CD8-positive, alpha-beta memory T cell (primary cell): ENCODE measurements at regions not wholly inside any gene's neighbourhood (a gene's known extent, or its start where the extent isn't known, plus 50 kb on each side); places are given as distances from the start of the nearest gene placed in this dataset.
A peak's percentile ranks its signal among the peaks of the same experiment; 100 is the strongest.

ENCODE experiments used
- CTCF ChIA-PET: fragments of 350-600 bp; sonication (Branson Sonifier 250); formaldehyde crosslinking; loops from one replicate; lab custom pipeline; 2021; ENCODE audit warnings: antibody characterized with exemption; lab: Charles Lee
- POLR2A ChIA-PET: fragments of 350-600 bp; sonication (Branson Sonifier 250); formaldehyde crosslinking; loops from one replicate; lab custom pipeline; 2021; ENCODE audit warnings: antibody characterized with exemption; lab: Charles Lee
- DNase-seq, 5 donors: peaks; one replicate each; pipeline versions ENCODE4 v3.0.0 to v3.0.0-alpha.2; 2020 to 2022; ENCODE audit warnings: mixed read lengths in 1 of 5
- H3K27ac ChIP-seq: one replicate; pipeline ENCODE4 v1.7.0; 2013; ENCODE audit warnings: low read depth, mild to moderate bottlenecking, low read length, moderate library complexity
- H3K27me3 ChIP-seq: 2 replicates; pipeline ENCODE4 v1.7.0; 2013; ENCODE audit warnings: low read length, mild to moderate bottlenecking; ENCODE audit not compliant: insufficient read depth, poor library complexity, severe bottlenecking
- H3K36me3 ChIP-seq: 2 replicates; pipeline ENCODE4 v1.7.0; 2013; ENCODE audit warnings: mild to moderate bottlenecking, low read length, moderate library complexity; ENCODE audit not compliant: insufficient read depth
- H3K4me1 ChIP-seq: 2 replicates; pipeline ENCODE4 v1.7.0; 2013; ENCODE audit warnings: mild to moderate bottlenecking, low read length, moderate library complexity; ENCODE audit not compliant: insufficient read depth
- H3K4me3 ChIP-seq: 2 replicates; pipeline ENCODE4 v1.7.0; 2013; ENCODE audit warnings: mild to moderate bottlenecking, low read length
- H3K9me3 ChIP-seq: 2 replicates; pipeline ENCODE4 v1.7.0; 2013; ENCODE audit warnings: mild to moderate bottlenecking, low read length
- H3K27ac Mint-ChIP-seq, 8 donors: one replicate each; pipeline ENCODE4 v1.8.0; 2020 to 2021; ENCODE audit warnings: mixed read lengths in 8 of 8, mild to moderate bottlenecking in 6 of 8, inconsistent platforms in 3 of 8, moderate library complexity in 3 of 8
- H3K27me3 Mint-ChIP-seq, 2 donors: one replicate each; pipeline ENCODE4 v1.8.0; 2020 to 2021; ENCODE audit warnings: mixed read lengths in 2 of 2, mild to moderate bottlenecking in 1 of 2, moderate library complexity in 1 of 2
- H3K36me3 Mint-ChIP-seq, 3 donors: one replicate each; pipeline ENCODE4 v1.8.0; 2020 to 2021; ENCODE audit warnings: mixed read lengths in 3 of 3, inconsistent platforms in 1 of 3, mild to moderate bottlenecking in 1 of 3
- H3K4me1 Mint-ChIP-seq, 3 donors: one replicate each; pipeline ENCODE4 v1.8.0; 2020 to 2021; ENCODE audit warnings: mixed read lengths in 3 of 3, inconsistent platforms in 1 of 3, mild to moderate bottlenecking in 1 of 3
- H3K4me3 Mint-ChIP-seq, 7 donors: one replicate each; pipeline ENCODE4 v1.8.0; 2020 to 2021; ENCODE audit warnings: mixed read lengths in 7 of 7, mild to moderate bottlenecking in 6 of 7, moderate library complexity in 4 of 7, inconsistent platforms in 2 of 7
- H3K9me3 Mint-ChIP-seq, 5 donors: one replicate each; pipeline ENCODE4 v1.8.0; 2020 to 2022; ENCODE audit warnings: mixed read lengths in 5 of 5, mild to moderate bottlenecking in 3 of 5, moderate library complexity in 2 of 5, inconsistent platforms in 1 of 5

GRCh38 chr9:88046542-88046941 lies 72.2 kb upstream of the CDK20 start:
- Histone ChIP-seq H3K4me3 (no peak overlapping the region), H3K27me3 (no peaks in the 10 kb centered on the region), H3K9me3 (peaks cover 9% of the 10 kb centered on the region), H3K36me3 (no peaks in the 10 kb centered on the region), H3K4me1 (no peaks in the 10 kb centered on the region), H3K27ac (no peak overlapping the region)
- Mint-ChIP-seq H3K9me3 (peaks cover 0 to 27% (median 24%) of the 10 kb centered on the region in 5 donors), H3K4me3 (no peak overlapping the region), H3K4me1 (peaks cover 0 to 5% (median 0%) of the 10 kb centered on the region in 3 donors), H3K27me3 (peaks cover 4 to 10% of the 10 kb centered on the region in 2 donors), H3K36me3 (peaks cover 0 to 11% (median 2%) of the 10 kb centered on the region in 3 donors), H3K27ac (no peak overlapping the region)
- ChIA-PET POLR2A (no interaction called here), CTCF (no interaction called here)
- no peak for DNase-seq

GRCh38 chr9:88045686-88046085 lies 71.4 kb upstream of the CDK20 start:
- POLR2A ChIA-PET = no interaction called here

GRCh38 chr9:88044200-88044599 lies 69.9 kb upstream of the CDK20 start:
- Mint-ChIP-seq H3K4me1 (peaks cover 0 to 2% (median 0%) of the 10 kb centered on the region in 3 donors), H3K27me3 (peaks cover 2 to 15% of the 10 kb centered on the region in 2 donors), H3K4me3 (no peak overlapping the region), H3K9me3 (peaks cover 0 to 28% (median 24%) of the 10 kb centered on the region in 5 donors), H3K36me3 (peaks cover 0 to 17% (median 2%) of the 10 kb centered on the region in 3 donors), H3K27ac (no peak overlapping the region)
- no peaks in the 10 kb centered on the region for H3K4me1 ChIP-seq
- no peak overlapping the region for H3K27ac ChIP-seq
- CTCF ChIA-PET = no interaction called here
- H3K9me3 ChIP-seq = peaks cover 9% of the 10 kb centered on the region
- POLR2A ChIA-PET = no interaction called here
- H3K36me3 ChIP-seq = no peaks in the 10 kb centered on the region
- H3K27me3 ChIP-seq = no peaks in the 10 kb centered on the region
- no peak for DNase-seq
- no peak overlapping the region for H3K4me3 ChIP-seq

More at GRCh38 chr9:88045686-88046085, 71.4 kb upstream of the CDK20 start:
- Histone ChIP-seq H3K27ac (no peak overlapping the region), H3K36me3 (no peaks in the 10 kb centered on the region), H3K4me3 (no peak overlapping the region), H3K9me3 (peaks cover 9% of the 10 kb centered on the region), H3K27me3 (no peaks in the 10 kb centered on the region), H3K4me1 (no peaks in the 10 kb centered on the region)
- no peak overlapping the region for H3K4me3 Mint-ChIP-seq
- H3K9me3 Mint-ChIP-seq = peaks cover 0 to 27% (median 24%) of the 10 kb centered on the region in 5 donors
- DNase-seq = no peak
- CTCF ChIA-PET = no interaction called here
- H3K36me3 Mint-ChIP-seq = peaks cover 0 to 11% (median 2%) of the 10 kb centered on the region in 3 donors
- H3K27ac Mint-ChIP-seq = no peak overlapping the region
- peaks cover 4 to 15% of the 10 kb centered on the region in 2 donors for H3K27me3 Mint-ChIP-seq
- H3K4me1 Mint-ChIP-seq = peaks cover 0 to 5% (median 0%) of the 10 kb centered on the region in 3 donors

- Histone ChIP-seq H3K36me3 (no peaks in the 10 kb centered on the region), H3K9me3 (peaks cover 9% of the 10 kb centered on the region), H3K4me3 (no peak overlapping the region), H3K27ac (no peak overlapping the region), H3K27me3 (no peaks in the 10 kb centered on the region), H3K4me1 (no peaks in the 10 kb centered on the region)
- Mint-ChIP-seq H3K9me3 (peaks cover 0 to 31% (median 24%) of the 10 kb centered on the region in 5 donors), H3K27ac (no peak overlapping the region), H3K27me3 (peaks cover 0 to 15% of the 10 kb centered on the region in 2 donors), H3K4me3 (no peak overlapping the region), H3K4me1 (no peaks in the 10 kb centered on the region), H3K36me3 (peaks cover 0 to 18% (median 2%) of the 10 kb centered on the region in 3 donors)
- CTCF ChIA-PET = no interaction called here
- POLR2A ChIA-PET = no interaction called here
- no peak for DNase-seq
Measured at GRCh38 chr9:88043647-88044046, 69.3 kb upstream of the CDK20 start.

GRCh38 chr9:88041447-88041846 lies 67.1 kb upstream of the CDK20 start:
- Histone ChIP-seq H3K4me3 (no peak overlapping the region), H3K4me1 (no peaks in the 10 kb centered on the region), H3K36me3 (no peaks in the 10 kb centered on the region), H3K27ac (no peak overlapping the region), H3K27me3 (no peaks in the 10 kb centered on the region), H3K9me3 (peaks cover 14% of the 10 kb centered on the region)
- Mint-ChIP-seq H3K4me1 (no peaks in the 10 kb centered on the region), H3K9me3 (peaks cover 3 to 46% (median 39%) of the 10 kb centered on the region in 5 donors), H3K36me3 (peaks cover 0 to 15% (median 2%) of the 10 kb centered on the region in 3 donors), H3K27me3 (peaks cover 0 to 15% of the 10 kb centered on the region in 2 donors), H3K4me3 (no peak overlapping the region), H3K27ac (peak overlapping the region in 1 of 8 donors; percentile 1)
- POLR2A ChIA-PET = no interaction called here
- no peak for DNase-seq
- CTCF ChIA-PET = no interaction called here

- Histone ChIP-seq H3K27me3 (no peaks in the 10 kb centered on the region), H3K36me3 (no peaks in the 10 kb centered on the region), H3K4me3 (no peak overlapping the region), H3K4me1 (no peaks in the 10 kb centered on the region), H3K27ac (no peak overlapping the region), H3K9me3 (peaks cover 4% of the 10 kb centered on the region)
- no peak for DNase-seq
- no peaks in the 10 kb centered on the region for H3K4me1 Mint-ChIP-seq
- peak overlapping the region in 1 of 8 donors; percentile 87 for H3K27ac Mint-ChIP-seq
- ChIA-PET POLR2A (no interaction called here), CTCF (no interaction called here)
- H3K27me3 Mint-ChIP-seq = peaks cover 6 to 21% of the 10 kb centered on the region in 2 donors
- peaks cover 0 to 14% (median 2%) of the 10 kb centered on the region in 3 donors for H3K36me3 Mint-ChIP-seq
- peaks cover 0 to 30% (median 28%) of the 10 kb centered on the region in 5 donors for H3K9me3 Mint-ChIP-seq
- H3K4me3 Mint-ChIP-seq = no peak overlapping the region
Measured at GRCh38 chr9:88037285-88037845, 63.0 kb upstream of the CDK20 start.

- CTCF ChIA-PET = no interaction called here
- Mint-ChIP-seq H3K4me1 (no peaks in the 10 kb centered on the region), H3K27me3 (peaks cover 10 to 23% of the 10 kb centered on the region in 2 donors), H3K27ac (no peak overlapping the region), H3K36me3 (peaks cover 0 to 14% (median 2%) of the 10 kb centered on the region in 3 donors), H3K4me3 (no peak overlapping the region), H3K9me3 (peaks cover 0 to 28% (median 26%) of the 10 kb centered on the region in 5 donors)
- Histone ChIP-seq H3K36me3 (no peaks in the 10 kb centered on the region), H3K4me1 (no peaks in the 10 kb centered on the region), H3K27ac (no peak overlapping the region), H3K9me3 (peaks cover 4% of the 10 kb centered on the region), H3K4me3 (no peak overlapping the region), H3K27me3 (no peaks in the 10 kb centered on the region)
- DNase-seq = no peak
- POLR2A ChIA-PET = no interaction called here
Measured at GRCh38 chr9:88034964-88035363, 60.6 kb upstream of the CDK20 start.

GRCh38 chr9:88033359-88033702 lies 59.0 kb upstream of the CDK20 start:
- Mint-ChIP-seq H3K4me3 (no peak overlapping the region), H3K36me3 (peaks cover 0 to 7% (median 2%) of the 10 kb centered on the region in 3 donors), H3K9me3 (peaks cover 0 to 22% (median 19%) of the 10 kb centered on the region in 5 donors), H3K4me1 (no peaks in the 10 kb centered on the region), H3K27ac (no peak overlapping the region), H3K27me3 (peaks cover 10 to 31% of the 10 kb centered on the region in 2 donors)
- no peaks in the 10 kb centered on the region for H3K36me3 ChIP-seq
- H3K27me3 ChIP-seq = no peaks in the 10 kb centered on the region
- no peak overlapping the region for H3K27ac ChIP-seq
- H3K9me3 ChIP-seq = peaks cover 4% of the 10 kb centered on the region
- no peak for DNase-seq
- H3K4me1 ChIP-seq = no peaks in the 10 kb centered on the region
- POLR2A ChIA-PET = no interaction called here
- CTCF ChIA-PET = no interaction called here
- no peak overlapping the region for H3K4me3 ChIP-seq
